Cerebellar nuclear complex (tissue), 1 donor: ENCODE measurements at regions not wholly inside any gene's neighbourhood (a gene's known extent, or its start where the extent isn't known, plus 50 kb on each side); places are given as distances from the start of the nearest gene placed in this dataset.
"Not testable (repeated sequence)": the region's sequence is repeated elsewhere in the genome, so short reads cannot be mapped to it uniquely, and the experiment has no call there.

Source experiments
- DNase-seq, 2 experiments: peaks; one replicate each; lab custom pipeline; 2025; lab: John Stamatoyannopoulos, UW

DNA sequence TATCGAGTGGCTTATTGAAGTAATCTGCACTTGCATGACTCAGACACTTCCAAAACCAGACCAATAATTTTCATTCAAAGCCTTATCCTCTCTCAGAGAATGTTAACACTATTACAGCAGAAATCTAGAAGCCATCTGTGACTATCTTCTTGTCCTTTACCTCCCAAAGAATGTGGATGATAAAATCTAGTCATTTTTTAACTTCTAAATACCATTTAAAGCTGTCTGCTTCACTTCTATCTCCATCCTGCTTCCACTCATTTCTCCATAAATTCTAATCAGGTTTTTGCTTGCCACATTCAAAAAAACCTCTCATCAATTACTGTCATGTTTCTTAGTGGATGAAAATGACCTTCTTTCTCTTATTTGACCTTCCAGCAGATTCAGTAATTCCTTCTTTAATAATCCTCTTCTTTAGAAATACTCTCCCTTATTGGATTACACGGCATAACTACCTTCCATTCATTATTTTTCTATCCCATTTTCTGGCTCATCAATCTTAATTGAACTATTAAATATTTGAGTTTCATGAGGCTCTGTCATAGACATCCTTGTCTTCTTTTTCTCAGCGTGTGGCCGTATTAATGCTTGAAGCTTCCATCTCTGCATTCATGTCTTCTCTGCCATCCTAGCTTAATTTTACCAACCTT is 1999.4 kb downstream of the MRPL39 start:
- DNase-seq, result no peak

DNA sequence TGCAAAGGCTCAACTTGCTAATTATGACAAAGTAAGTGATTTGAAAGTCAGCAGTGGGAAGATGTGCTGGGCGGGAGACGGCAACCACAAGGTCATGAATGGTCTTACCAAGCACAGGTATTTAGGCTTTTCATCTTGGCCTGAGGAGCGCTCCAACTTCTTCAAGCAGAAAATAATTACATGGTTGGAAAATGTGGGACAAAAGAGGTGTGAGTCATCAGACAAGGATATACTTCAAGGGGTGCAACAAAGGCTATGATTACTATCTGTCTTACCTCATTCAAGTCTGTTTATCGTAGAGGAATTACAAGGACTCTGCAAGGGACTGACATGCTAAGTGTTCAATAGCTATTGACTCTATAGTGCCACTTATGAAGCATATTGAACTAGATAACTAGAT is 2005.7 kb downstream of the MRPL39 start:
- DNase-seq, result no peak

DNA sequence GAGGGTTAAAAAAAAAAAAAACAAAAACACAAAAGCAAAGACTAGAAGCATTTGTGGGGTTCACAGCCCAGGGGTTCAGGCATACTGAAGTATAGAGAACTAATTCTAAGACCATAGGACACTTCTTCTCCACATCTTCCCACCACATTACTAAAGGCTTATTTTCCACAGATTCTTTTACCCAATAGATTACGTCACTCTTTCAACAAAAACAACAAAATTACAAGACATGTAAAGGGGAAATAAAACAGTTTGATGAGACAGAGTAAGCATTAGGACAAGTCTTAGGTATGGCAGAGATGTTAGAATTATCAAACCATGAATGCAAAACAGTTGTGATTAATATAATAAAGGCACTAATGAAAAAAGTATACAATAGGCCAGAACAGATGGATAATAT is 2013.7 kb downstream of the MRPL39 start:
- DNase-seq, result no peak

DNA sequence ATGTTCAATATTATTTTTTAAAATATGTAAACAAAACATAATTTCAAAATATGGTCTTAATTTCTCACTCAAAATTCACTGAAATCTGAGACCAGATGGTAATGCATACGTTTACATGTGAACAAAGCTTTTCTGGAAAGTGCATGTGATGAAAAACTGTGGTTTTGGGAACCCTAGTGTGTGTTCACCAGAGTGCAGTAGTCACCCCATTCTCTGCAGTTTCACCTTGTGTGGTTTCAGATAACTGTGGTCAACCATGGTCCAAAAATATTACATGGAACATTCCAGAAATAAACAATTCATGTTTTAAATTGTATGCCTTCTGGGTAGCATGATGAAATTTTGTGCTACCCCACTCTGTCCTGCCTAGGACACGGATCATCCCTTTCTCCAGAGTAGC is 2021.9 kb downstream of the MRPL39 start:
- DNase-seq, result no peak

DNA sequence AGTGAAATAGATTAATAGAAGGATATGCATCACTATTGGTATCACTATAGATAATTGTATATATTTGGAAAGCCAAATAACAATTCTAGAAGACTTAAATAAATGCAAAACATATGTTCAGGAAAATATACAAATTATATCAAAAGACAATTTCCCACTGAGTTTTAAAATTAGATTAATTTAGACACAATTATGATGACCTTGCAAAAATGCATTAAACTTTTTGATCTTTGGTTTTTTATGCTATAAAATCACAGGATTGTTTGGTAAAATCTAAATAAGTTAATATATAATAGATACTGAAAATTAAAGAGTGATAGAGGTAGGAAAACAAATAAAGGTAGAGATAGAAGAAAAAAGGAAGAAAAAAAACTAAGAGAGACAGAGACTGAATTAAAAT is 2027.7 kb downstream of the MRPL39 start:
- DNase-seq, result no peak

DNA sequence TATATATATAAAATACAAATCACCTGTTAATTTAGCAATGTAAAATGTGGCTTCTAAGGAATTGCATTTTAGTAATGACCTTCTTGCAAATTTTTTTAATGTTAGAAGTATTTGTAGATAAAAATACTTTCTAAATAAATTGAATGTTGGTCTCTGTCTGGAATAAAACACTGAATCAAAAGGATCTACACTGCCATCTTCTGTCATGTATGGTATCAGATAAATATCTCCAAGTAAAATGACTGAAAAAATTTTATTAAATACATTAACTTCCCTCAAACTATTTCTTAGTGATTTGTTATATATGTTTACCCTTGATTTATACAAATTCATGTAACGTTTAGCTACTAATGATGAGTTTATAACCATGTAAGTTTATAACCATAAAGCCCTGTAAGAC is 2029.3 kb downstream of the MRPL39 start:
- no peak for DNase-seq

DNA sequence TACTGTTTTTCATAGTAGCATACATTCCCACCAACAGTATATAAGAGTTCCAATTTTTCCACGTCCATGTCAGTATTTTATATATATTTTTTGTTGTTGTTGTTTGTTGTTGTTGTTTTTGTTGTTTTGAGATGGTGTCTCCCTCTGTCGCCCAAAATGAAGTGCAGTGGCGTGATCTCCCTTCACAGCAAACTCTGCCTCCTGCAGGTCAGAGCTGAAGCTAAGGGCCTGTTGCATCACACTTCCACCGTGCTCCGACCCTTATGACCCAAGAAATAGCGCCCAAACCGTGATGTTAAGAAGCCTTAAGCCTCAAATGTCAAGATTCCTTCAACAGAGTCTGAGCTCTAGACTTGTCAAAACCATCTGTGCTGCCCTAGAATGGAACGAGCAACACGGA is 2032.3 kb downstream of the MRPL39 start:
- DNase-seq, result no peak

DNA sequence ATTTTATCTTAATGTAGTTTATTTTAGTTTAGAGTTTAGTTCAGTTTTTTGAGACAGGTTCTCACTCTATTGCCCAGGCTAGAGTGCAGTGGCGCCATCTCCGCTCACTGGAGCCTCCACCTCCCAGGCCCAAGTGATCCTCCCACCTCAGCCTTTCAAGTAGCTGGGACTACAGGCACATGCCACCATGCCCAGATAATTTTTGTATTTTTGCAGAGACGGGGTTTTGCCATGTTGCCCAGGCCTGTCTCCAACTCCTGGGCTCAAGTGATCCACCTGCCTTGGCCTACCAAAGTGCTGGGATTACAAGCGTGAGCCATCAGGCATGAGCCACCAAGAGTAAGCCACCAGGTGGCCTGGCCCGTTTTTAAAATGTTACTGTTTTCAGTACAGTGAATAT is 2058.4 kb downstream of the MRPL39 start:
- DNase-seq, result not testable (repeated sequence)

DNA sequence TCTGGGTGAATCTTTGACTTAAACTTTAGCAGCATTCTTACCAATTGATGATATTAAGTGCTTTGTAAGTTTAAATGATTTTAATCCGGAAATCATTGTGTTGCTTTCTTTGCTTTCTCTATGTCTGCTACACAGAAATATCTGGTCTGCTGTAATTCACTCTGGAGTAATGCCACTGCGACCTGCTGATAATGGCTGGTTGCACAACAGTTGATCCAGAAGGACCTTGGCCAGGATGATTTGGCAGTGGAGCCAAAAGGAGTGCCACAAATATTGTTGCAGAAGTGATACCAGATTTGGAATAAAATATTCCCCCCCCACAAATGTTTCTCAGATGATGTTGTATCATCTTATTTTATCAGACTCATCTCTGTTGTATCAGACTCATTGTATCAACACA is 2063.9 kb downstream of the MRPL39 start:
- DNase-seq, result no peak

DNA sequence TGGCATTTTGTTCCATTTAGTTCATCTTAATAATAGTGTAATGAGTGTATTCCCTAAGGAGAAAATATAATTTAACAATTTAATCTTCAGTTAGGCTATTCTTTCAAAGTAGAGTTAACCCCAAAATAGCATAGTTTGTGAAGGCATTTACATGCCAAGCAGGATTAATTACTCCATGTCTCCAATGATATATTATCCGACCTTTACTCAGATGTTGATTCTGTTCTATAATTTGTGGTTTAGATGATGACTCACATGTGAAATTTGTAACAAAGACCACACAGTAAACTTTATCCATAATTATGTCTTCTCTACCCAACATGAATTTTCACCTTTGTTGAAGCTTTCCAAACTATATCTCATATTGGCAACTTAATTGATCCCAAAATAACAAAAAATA is 2065.2 kb downstream of the MRPL39 start:
- DNase-seq, result no peak

DNA sequence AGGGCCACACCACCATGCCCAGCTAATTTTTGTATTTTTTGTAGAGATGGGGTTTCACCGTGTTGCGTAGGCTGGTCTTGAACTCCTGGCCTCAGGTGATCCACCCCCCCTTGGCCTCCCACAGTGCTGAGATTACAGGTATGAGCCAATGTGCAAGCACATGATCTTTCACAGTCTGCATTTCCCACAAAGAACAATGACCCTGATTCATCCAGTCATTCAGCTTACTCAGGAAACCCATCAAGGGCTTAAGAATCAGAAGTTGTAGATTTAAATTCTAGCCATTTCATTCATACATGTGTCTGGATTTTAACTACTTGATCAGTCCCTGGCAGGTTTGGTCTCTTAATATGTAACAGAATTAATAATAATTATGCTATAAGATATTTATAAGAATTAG is 2065.7 kb downstream of the MRPL39 start:
- DNase-seq, result no peak

DNA sequence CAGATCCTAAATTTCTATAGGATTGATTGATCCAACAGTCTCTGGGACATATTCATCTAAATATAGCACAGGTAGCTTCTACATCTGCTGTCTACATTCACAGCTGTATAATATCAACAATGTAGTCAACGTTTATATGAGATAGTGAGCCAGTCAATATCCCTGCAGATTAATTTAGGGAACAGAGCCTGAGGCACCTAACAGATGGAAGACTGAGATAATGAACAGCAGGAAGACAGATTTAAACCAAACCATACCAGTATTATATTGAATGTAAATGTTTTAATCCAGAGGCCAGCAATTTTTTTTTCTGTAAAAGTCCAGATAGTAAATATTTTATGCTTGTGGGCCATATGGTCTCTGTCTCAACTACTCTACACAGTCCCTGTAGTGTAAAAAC is 2072.4 kb downstream of the MRPL39 start:
- DNase-seq, result no peak

DNA sequence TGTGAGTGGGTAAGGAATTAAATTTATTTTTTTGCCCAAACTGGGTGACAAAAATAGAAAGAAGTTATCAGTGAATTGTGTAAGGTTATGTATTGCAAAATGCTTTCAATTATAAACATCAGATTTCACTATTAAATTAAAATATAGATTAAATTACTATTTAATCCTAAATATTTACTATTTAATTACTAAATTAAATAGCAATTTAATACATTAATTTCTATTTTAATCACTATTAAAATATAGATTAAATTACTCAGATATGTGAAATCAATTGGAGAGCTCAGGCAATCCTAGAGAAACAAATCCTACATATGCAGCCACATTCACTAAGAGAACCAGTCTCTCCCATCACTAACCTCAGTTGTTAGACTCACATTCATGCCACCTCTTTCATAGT is 2075.8 kb downstream of the MRPL39 start:
- no peak for DNase-seq

DNA sequence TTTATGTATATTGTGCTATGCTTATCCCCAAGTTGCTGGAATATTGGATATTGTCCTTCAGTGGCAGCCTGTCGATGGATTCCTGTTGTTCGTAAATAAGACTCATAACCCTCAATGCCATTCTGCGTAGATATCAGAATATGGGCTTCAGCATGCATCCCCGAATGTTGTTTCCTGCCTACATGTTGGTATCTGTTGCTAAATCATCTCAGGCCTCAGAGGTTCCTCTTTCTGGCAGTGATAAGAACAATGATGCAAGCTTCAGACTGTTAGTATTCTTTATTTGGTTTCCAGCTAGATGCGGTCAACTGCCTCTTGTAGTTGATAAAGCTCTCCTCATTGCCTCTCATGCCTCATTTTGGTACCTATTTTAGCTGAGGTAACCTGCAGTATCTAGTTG is 2082.6 kb downstream of the MRPL39 start:
- DNase-seq, result no peak

DNA sequence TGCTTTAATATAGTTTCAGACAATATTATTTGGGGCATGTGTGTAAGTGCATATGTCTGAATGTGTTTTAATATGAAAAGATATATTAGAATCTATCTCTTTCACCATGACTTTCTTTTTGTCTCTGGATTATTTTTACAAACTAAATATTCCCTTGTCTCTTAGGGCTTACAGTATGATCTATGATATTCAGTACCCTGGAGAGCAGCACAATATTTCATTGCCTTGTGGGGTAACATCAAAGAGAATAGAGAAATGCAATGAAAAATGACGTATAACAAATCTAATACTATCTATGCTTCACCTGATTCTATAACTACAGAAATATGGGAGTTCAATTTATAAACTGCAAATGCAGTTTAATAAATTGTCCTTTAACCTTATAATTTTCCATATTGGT is 2084.5 kb downstream of the MRPL39 start:
- no peak for DNase-seq

DNA sequence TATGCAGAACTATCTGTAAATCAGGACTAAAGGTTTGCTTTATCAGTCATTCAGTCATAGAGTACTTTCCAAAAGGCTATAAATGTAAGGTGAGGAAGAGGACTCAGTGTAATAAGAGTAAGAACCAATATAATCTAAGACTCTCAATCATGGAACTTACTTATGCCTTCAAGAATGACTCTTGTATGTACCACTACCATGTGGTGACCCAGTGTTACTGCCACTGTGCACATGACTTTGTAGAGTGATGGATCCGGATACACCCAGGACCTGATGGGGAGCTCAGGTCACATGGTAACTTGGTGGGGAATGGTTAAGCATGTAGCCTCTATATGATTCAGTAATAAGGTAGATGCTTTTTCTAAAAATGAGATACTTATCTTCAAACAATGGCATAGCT is 2099.8 kb downstream of the MRPL39 start:
- no peak for DNase-seq

DNA sequence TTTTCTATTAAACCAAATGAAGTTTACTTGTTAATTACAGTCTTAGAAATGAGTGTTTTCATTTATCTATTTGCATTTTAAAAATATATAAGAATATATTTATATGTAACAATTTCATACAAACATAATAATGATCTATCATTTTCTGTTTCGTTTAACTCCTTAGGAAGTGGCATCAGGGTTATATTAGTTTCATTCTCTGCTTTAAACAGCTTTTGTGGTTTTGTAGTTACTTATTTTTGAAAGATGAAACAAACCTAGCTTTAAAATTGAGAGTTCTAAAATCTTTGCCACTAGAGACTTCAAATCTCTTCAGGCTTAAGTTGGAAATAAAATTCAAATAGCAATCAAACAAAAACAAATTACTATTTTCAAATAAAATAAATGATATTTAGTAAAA is 2110.6 kb downstream of the MRPL39 start:
- no peak for DNase-seq

DNA sequence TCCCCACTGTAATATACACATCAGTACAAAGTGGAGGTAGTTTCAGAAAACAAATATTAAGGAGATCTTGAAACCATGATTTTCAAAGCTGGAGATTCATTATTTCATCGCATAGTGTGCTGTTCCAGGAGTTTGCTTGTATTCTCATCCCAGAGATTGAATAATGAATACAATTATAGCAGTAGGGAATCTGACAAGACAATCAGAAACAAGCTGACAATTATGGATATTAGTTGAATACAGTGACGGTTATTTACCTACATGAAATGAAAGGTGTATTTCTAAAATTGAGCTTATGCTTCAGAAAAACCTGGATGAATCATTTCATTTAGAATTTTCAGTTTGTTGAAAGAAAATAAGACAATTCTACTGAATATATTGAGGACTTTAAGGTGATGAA is 2119.0 kb downstream of the MRPL39 start:
- no peak for DNase-seq

DNA sequence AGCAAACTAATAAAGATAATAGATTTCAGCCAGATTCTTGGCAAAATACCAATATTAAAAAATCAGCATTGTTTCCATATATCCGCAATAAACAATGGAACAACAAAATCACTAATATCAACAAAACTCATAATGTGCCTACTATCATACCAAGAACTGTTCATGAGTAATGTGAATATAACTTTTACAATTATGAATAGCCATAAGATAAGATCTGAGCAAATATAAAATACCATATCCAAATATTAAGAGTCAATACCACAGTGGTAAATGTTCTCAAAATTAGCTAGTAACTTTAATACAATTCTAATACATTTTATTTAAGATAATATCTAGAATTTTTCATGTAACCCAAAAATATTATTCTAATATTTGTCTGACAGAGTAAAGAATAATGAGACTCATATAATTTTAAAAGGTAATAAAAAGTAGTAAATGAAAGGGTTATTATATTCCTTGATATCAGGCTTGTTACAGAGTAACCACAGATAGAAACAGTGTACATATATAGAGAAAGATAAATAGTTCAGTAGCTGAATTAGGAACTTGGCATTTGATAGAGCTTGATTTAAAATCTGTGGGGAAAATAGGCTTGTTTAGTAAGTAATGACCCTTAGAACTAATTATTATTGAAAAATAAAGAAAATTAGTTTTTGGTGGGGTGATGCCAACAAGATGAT is 2126.6 kb downstream of the MRPL39 start:
- no peak for DNase-seq

DNA sequence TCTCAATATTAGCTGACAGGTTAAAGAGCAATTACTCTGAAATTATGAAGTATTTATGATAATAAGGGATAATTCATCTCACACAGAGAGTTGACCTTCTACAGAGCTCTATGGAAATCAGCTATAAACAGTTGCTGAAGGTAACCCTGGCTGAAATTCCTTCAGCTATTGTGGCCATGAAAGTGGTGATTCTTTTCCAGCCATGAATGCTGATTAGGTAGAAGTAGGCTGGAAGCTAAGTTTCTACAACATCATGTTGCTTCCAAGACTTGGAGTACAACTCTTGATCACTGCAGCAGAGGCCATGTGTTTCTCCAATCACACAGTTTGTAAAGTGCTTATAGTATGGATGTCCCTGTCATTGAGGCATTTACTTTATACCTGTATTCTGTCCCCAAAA is 2128.9 kb downstream of the MRPL39 start:
- DNase-seq, result no peak

DNA sequence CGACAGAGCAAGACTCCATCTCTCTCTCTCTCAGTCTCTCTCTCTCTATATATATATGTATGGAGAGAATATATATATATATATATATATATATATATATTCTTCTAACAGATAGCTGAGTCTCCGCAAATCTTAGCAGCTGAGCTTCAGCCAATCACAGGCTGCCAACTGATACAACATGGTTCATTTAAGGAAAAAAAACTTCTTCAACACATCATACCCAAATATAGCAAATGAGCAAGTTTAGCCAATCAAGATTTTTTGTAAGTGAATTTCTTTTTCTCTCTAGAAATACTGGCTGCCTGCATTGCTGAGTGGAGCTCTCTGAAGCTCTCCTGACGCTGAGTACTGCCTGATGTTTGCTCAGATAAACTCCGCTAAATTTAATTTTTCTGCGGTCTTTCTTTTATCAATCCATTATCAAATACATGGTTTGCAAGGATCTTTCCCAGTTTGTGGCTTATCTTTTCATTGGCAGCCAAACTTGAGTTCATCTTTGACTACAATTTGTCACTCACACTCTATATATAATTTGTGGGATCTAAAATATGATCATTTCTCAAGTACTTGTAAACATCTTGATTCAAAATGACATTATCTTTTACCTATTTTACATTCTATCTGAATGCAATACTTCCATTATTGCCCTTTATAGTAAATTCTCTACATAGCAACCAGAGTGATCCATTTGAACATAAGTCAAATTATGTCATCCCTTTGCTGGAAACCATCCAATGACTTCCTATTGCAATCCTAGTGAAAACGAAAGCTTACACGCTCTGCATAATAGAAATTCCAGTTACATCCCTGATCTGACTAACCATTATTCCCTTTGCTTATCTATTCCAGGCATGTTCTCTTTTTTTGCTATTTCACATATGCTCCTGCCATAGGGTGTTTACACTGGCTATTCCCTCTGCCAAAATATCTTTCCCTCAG is 2131.7 kb downstream of the MRPL39 start:
- DNase-seq, result no peak

DNA sequence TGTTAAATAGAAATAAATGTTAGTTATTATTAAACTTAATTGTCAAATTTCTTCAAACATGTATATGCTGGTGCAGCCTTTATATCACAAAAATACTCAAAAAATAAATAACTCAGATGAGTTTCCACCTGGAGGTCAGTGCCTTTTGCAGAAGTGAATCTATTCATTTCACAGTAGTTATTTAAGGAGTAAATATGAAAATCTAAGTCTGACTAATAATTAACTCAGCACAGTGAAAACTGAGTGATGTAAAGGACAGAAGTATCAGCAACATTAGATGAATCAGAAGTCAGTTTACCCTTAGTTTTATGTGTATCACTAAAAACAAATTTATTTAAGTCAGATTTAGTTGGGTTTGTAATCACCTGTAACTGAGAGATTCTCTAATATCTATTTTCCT is 2135.4 kb downstream of the MRPL39 start:
- no peak for DNase-seq

DNA sequence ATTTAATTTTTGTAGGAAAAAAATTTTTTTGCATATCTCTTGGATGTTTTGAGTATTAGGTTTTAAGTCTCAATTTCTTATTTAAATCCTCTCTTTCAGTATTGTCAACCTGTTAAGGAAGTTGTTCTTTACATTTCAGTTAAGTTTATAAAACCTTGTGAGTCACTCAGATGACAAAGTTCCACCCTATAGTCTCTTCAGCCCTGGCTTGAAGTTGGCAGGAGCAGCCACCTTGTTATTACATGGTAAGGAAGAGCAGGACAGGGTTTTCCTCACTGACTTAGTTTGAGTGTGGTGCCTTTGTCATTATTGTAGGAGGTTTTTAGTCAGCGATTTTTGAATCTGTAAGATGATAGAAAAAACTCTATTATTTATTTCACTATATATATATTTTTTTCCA is 2143.9 kb downstream of the MRPL39 start:
- DNase-seq, result no peak
